IMR-90 (cell line): ENCODE measurements at regions not wholly inside any gene's neighbourhood (a gene's known extent, or its start where the extent isn't known, plus 50 kb on each side); places are given as distances from the start of the nearest gene placed in this dataset.

Experiments used
- ATAC-seq: fragments of 200-7000 bp; cut with Tn5 transposase; 2 replicates; pipeline ENCODE4 v1.9.1; 2020; ENCODE audit warnings: low read depth, mild to moderate bottlenecking, moderate library complexity
- BruUV-seq: library from RNA; stranded (reverse); fragments of 400-500 nt; replicated peaks from 2 replicates; lab custom pipeline; 2021; lab: Mats Ljungman, UMichigan
- CTCF ChIA-PET: fragments of 300-600 bp; formaldehyde crosslinking; extraction: SDS; loops from one replicate; lab custom pipeline; 2021; ENCODE audit warnings: antibody characterized with exemption; lab: Yijun Ruan, JAX
- POLR2A ChIA-PET: fragments of 300-600 bp; sonication (Branson Sonifier 250); formaldehyde crosslinking; loops from one replicate; lab custom pipeline; 2022; ENCODE audit warnings: antibody characterized with exemption; ENCODE audit not compliant: unreplicated experiment; lab: Charles Lee
- DNase-seq: peaks from one replicate; pipeline ENCODE4 v3.0.0; 2013
- H2AFZ ChIP-seq: replicated peaks from 2 replicates; pipeline ENCODE3; 2013; ENCODE audit warnings: low read length, mild to moderate bottlenecking; ENCODE audit not compliant: poor library complexity
- H2AK5ac ChIP-seq: 2 replicates; pipeline ENCODE4 v1.6.1; 2013; ENCODE audit warnings: low read depth, low read length, inconsistent platforms
- H2AK9ac ChIP-seq: replicated peaks from 2 replicates; pipeline ENCODE3; 2013; ENCODE audit warnings: mild to moderate bottlenecking, low read depth, low read length, moderate library complexity; ENCODE audit not compliant: poor library complexity
- H2BK120ac ChIP-seq: 2 replicates; pipeline ENCODE4 v1.6.1; 2013; ENCODE audit warnings: low read depth, low read length, inconsistent platforms
- H2BK15ac ChIP-seq: 3 replicates; pipeline ENCODE4 v1.6.1; 2013; ENCODE audit warnings: low read depth, low read length, inconsistent platforms
- H2BK20ac ChIP-seq: 2 replicates; pipeline ENCODE4 v1.6.1; 2013; ENCODE audit warnings: low read depth, mild to moderate bottlenecking, inconsistent platforms, low read length, moderate library complexity
- H2BK5ac ChIP-seq: 2 replicates; pipeline ENCODE4 v1.6.1; 2013; ENCODE audit warnings: mild to moderate bottlenecking, low read depth, low read length, inconsistent platforms; ENCODE audit not compliant: poor library complexity, severe bottlenecking
- H3K14ac ChIP-seq: replicated peaks from 2 replicates; pipeline ENCODE4 v1.6.1; 2013; ENCODE audit warnings: low read depth, low read length, inconsistent platforms
- H3K18ac ChIP-seq: 2 replicates; pipeline ENCODE4 v1.6.1; 2013; ENCODE audit warnings: low read depth, low read length, control low read depth
- H3K23ac ChIP-seq: 2 replicates; pipeline ENCODE4 v1.6.1; 2013; ENCODE audit warnings: low read depth, low read length, inconsistent platforms
- H3K27ac ChIP-seq: 2 replicates; pipeline ENCODE4 v1.5.1; 2013; ENCODE audit warnings: mild to moderate bottlenecking, control low read depth, low read length; ENCODE audit not compliant: insufficient read depth
- H3K27me3 ChIP-seq: 2 replicates; pipeline ENCODE4 v1.6.1; 2013; ENCODE audit warnings: low read length; ENCODE audit not compliant: control insufficient read depth, insufficient read depth
- H3K36me3 ChIP-seq: 2 replicates; pipeline ENCODE4 v1.6.1; 2013; ENCODE audit warnings: low read length, mixed read lengths; ENCODE audit not compliant: control insufficient read depth, insufficient read depth
- H3K4ac ChIP-seq: 2 replicates; pipeline ENCODE4 v1.6.1; 2013; ENCODE audit warnings: low read depth, low read length, inconsistent platforms
- H3K4me1 ChIP-seq: 2 replicates; pipeline ENCODE4 v1.6.1; 2013; ENCODE audit warnings: low read length, mixed read lengths; ENCODE audit not compliant: control insufficient read depth, insufficient read depth
- H3K4me2 ChIP-seq: 2 replicates; pipeline ENCODE4 v1.6.1; 2013; ENCODE audit warnings: low read depth, mild to moderate bottlenecking, control low read depth, low read length, moderate library complexity
- H3K4me3 ChIP-seq: 2 replicates; pipeline ENCODE4 v1.5.1; 2013; ENCODE audit warnings: low read depth, mild to moderate bottlenecking, control low read depth, low read length, moderate library complexity; ENCODE audit not compliant: insufficient read depth
- H3K56ac ChIP-seq: 2 replicates; pipeline ENCODE4 v1.6.1; 2013; ENCODE audit warnings: low read length, inconsistent platforms; ENCODE audit not compliant: insufficient read depth; ENCODE audit errors: extremely low read depth
- H3K79me1 ChIP-seq, 2 experiments: 2 replicates each; pipeline ENCODE4 v1.6.1; 2013; ENCODE audit warnings: low read length in 2 of 2, inconsistent platforms in 1 of 2, low read depth in 1 of 2
- H3K9ac ChIP-seq: 2 replicates; pipeline ENCODE4 v1.6.1; 2013; ENCODE audit warnings: low read depth, low read length, control low read depth
- H3K9me1 ChIP-seq: 2 replicates; pipeline ENCODE4 v1.6.1; 2013; ENCODE audit warnings: low read length, inconsistent platforms; ENCODE audit not compliant: insufficient read depth
- H3K9me3 ChIP-seq: 2 replicates; pipeline ENCODE4 v1.6.1; 2013; ENCODE audit warnings: low read length; ENCODE audit not compliant: control insufficient read depth, insufficient read depth
- H4K20me1 ChIP-seq: 2 replicates; pipeline ENCODE4 v1.6.1; 2013; ENCODE audit warnings: low read length, inconsistent platforms; ENCODE audit not compliant: insufficient read depth
- H4K5ac ChIP-seq: 2 replicates; pipeline ENCODE4 v1.6.1; 2013; ENCODE audit warnings: mild to moderate bottlenecking, low read depth, low read length, control low read depth
- H4K8ac ChIP-seq, 2 experiments: 2 replicates each; pipeline ENCODE4 v1.6.1; 2013; ENCODE audit warnings: low read depth in 2 of 2, low read length in 2 of 2, control low read depth in 1 of 2, inconsistent platforms in 1 of 2
- H4K91ac ChIP-seq: 2 replicates; pipeline ENCODE4 v1.6.1; 2013; ENCODE audit warnings: low read depth, low read length, inconsistent platforms; ENCODE audit not compliant: insufficient read depth
- CEBPB ChIP-seq: IDR thresholded peaks from 2 replicates; pipeline ENCODE4 v1.6.1; 2012; ENCODE audit warnings: low read depth, low read length, improper control_type of control experiment
- ELK1 ChIP-seq: fragments of 150-350 bp; IDR thresholded peaks from 2 replicates; pipeline ENCODE4 v1.6.1; 2016; ENCODE audit warnings: low read depth, mild to moderate bottlenecking, low read length, moderate library complexity, borderline replicate concordance
- MAFK ChIP-seq: IDR thresholded peaks from 2 replicates; pipeline ENCODE4 v1.6.1; 2012; ENCODE audit warnings: low read depth, low read length, improper control_type of control experiment
- POLR2A ChIP-seq: IDR thresholded peaks from 2 replicates; pipeline ENCODE4 v1.6.1; 2012; ENCODE audit warnings: mild to moderate bottlenecking, low read depth, low read length
- RAD21 ChIP-seq: IDR thresholded peaks from 2 replicates; pipeline ENCODE4 v1.6.1; 2012; ENCODE audit warnings: low read length, improper control_type of control experiment
- RCOR1 ChIP-seq: IDR thresholded peaks from 2 replicates; pipeline ENCODE4 v1.6.1; 2012; ENCODE audit warnings: mild to moderate bottlenecking, low read length, improper control_type of control experiment; ENCODE audit not compliant: insufficient replicate concordance
- RFX5 ChIP-seq: IDR thresholded peaks from 2 replicates; pipeline ENCODE4 v1.8.0; 2012; ENCODE audit warnings: low read depth, mild to moderate bottlenecking, low read length, moderate library complexity
- WGBS, 2 experiments: methylation state at CpG; one replicate each; pipeline versions ENCODE4 v1.1.5 to v1.1.7; 2013; ENCODE audit warnings: missing lambda C conversion rate in 2 of 2; ENCODE audit not compliant: insufficient read length in 1 of 2; ENCODE audit errors: extremely low coverage in 2 of 2; 5-methylcytosine and 5-hydroxymethylcytosine counted together
- dilution Hi-C: fragments of 300-500 bp; cut with HindIII; formaldehyde crosslinking; loops from one replicate; pipeline ENCODE4 v1.14.3; 2018; ENCODE audit warnings: low sequenced_read_pairs; ENCODE audit not compliant: unreplicated experiment
- in situ Hi-C: fragments of 300-500 bp; cut with MboI; formaldehyde crosslinking; loops from 3 replicates; pipeline ENCODE4 v1.14.3; 2019; ENCODE audit warnings: low sequenced_read_pairs, inconsistent platforms, mixed read lengths
- intact Hi-C: fragments of 100-400 bp; cut with micrococcal nuclease; formaldehyde crosslinking; loops from 2 replicates; pipeline ENCODE4 v1.10.0; 2022

GRCh38 chr2:200761266-200761665 is 50.4 kb upstream of the BZW1 start:
- no peaks in the 10 kb centered on the region for H3K36me3 ChIP-seq
- intact Hi-C loops (no loop called here), dilution Hi-C loops (no loop called here), in situ Hi-C loops (no loop called here)
- peak overlapping the region; percentile 27 for H3K27ac ChIP-seq
- peaks cover 27% of the 10 kb centered on the region for H3K9me1 ChIP-seq
- H3K27me3 ChIP-seq = no peaks in the 10 kb centered on the region
- DNase-seq (peak; percentile 58), ATAC-seq (peak; percentile 28)
- H3K9ac ChIP-seq = 0 out of 2 replicates have a peak overlapping the region, but pooled peaks have one; percentile 27
- no peak overlapping the region for H3K4me3 ChIP-seq
- WGBS, 2 experiments = no CpG with 5 or more reads among the region's 1 CpG
- peak overlapping the region; percentile 99 for H2BK15ac ChIP-seq
- H3K4me1 ChIP-seq = peaks cover 30% of the 10 kb centered on the region
- peak overlapping the region; percentile 39; the same call in 1 of the 2 replicates for H3K56ac ChIP-seq
- peak overlapping the region; percentile 98 for H2AK5ac ChIP-seq
- POLR2A ChIA-PET = no interaction called here
- peak overlapping the region; percentile 54; the same call in 1 of the 2 replicates for H4K5ac ChIP-seq
- H2BK120ac ChIP-seq = peak overlapping the region; percentile 90
- peak overlapping the region; percentile 85 for H3K4ac ChIP-seq
- no TSS peak for BruUV-seq
- peak overlapping the region; percentile 81 for H2AFZ ChIP-seq
- peak overlapping the region; percentile 55 for H3K4me2 ChIP-seq
- peak overlapping the region; percentile 95 for H2BK20ac ChIP-seq
- CTCF ChIA-PET = interaction anchor here (1.0 to 1.2 kb wide), 2 partner anchors 13 to 307 kb away, joined by 3 read pairs; no protein-coding TSS in a partner anchor
- H3K23ac ChIP-seq = peak overlapping the region; percentile 40; the same call in 1 of the 2 replicates
- TF ChIP-seq CEBPB (no peak), RCOR1 (no peak), RAD21 (no peak), MAFK (no peak), RFX5 (no peak), ELK1 (no peak), POLR2A (no peak)
- peak overlapping the region; percentile 79; the same call in 1 of the 2 replicates for H3K18ac ChIP-seq
- H3K14ac ChIP-seq = peak overlapping the region; percentile 84
- peak overlapping the region; percentile 71 for H4K91ac ChIP-seq
- no peaks in the 10 kb centered on the region for H3K9me3 ChIP-seq
- H2BK5ac ChIP-seq = peak overlapping the region; percentile 71
- H4K8ac ChIP-seq = peak overlapping the region in 1 of 2 experiments; percentile 79; a peak in 1 of 4 replicates
- H4K20me1 ChIP-seq = no peaks in the 10 kb centered on the region; the same call in 1 of the 2 replicates
- peaks cover 0 to 3% of the 10 kb centered on the region in 2 experiments; a peak in 1 of 4 replicates for H3K79me1 ChIP-seq
- peak overlapping the region; percentile 33 for H2AK9ac ChIP-seq
